ENCODE measurements at regions not wholly inside any gene's neighbourhood (a gene's known extent, or its start where the extent isn't known, plus 50 kb on each side); places are given as distances from the start of the nearest gene placed in this dataset.

- no peak for DNase-seq (ENCODE audit: low read depth, low spot score)
- TF ChIP-seq POLR2AphosphoS5 (IDR thresholded peaks at IDR 0.05; ENCODE audit: borderline replicate concordance, low read depth, low read length) (no peak), FOXP2 (optimal IDR thresholded peaks at IDR 0.05; ENCODE audit: control extremely low read depth, extremely low read length, insufficient read depth) (no peak), EZH2 (IDR thresholded peaks at IDR 0.05) (no peak)
- no peaks in the 10 kb centered on the region for H3K36me3 ChIP-seq (ENCODE audit: insufficient read depth, low read length)
- no peaks in the 10 kb centered on the region; the same call in 1 of the 2 replicates for H3K9me3 ChIP-seq (ENCODE audit: low read depth, low read length)
- no peak overlapping the region for H3K27ac ChIP-seq
- no peak overlapping the region for H3K9ac ChIP-seq (ENCODE audit: insufficient read length)
- H3K4me3 ChIP-seq: no peak overlapping the region
Observed at GRCh38 chr1:191993549-191993948, 164.7 kb upstream of the RGS18 start.

DNA sequence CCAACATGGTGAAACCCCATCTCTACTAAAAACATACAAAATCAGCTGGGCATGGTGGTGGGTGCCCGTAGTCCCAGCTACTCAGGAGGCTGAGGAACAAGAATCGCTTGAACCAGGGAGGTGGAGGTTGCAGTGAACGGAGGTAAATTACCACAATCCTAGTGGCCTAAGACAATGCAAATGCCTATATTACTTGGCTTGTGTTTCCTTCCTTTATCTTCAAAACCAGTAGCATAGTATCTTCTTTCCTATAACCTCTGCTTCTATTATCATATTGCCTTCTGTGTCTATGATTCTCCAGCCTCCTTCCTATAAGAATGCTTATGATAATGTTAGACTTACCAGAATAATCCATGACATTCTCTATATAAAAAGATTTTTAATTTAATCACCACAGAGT is 156.2 kb upstream of the RGS18 start:
- no peak overlapping the region for H3K27ac ChIP-seq
- no peak for DNase-seq (ENCODE audit: low read depth, low spot score)
- no peak overlapping the region for H3K9ac ChIP-seq (ENCODE audit: insufficient read length)
- H3K9me3 ChIP-seq (ENCODE audit: low read depth, low read length): no peaks in the 10 kb centered on the region; the same call in 1 of the 2 replicates
- TF ChIP-seq POLR2AphosphoS5 (IDR thresholded peaks at IDR 0.05; ENCODE audit: borderline replicate concordance, low read depth, low read length) (no peak), FOXP2 (optimal IDR thresholded peaks at IDR 0.05; ENCODE audit: control extremely low read depth, extremely low read length, insufficient read depth) (no peak), EZH2 (IDR thresholded peaks at IDR 0.05) (no peak)
- H3K36me3 ChIP-seq (ENCODE audit: insufficient read depth, low read length): peaks cover 6% of the 10 kb centered on the region; the same call in 1 of the 2 replicates
- no peak overlapping the region for H3K4me3 ChIP-seq

DNA sequence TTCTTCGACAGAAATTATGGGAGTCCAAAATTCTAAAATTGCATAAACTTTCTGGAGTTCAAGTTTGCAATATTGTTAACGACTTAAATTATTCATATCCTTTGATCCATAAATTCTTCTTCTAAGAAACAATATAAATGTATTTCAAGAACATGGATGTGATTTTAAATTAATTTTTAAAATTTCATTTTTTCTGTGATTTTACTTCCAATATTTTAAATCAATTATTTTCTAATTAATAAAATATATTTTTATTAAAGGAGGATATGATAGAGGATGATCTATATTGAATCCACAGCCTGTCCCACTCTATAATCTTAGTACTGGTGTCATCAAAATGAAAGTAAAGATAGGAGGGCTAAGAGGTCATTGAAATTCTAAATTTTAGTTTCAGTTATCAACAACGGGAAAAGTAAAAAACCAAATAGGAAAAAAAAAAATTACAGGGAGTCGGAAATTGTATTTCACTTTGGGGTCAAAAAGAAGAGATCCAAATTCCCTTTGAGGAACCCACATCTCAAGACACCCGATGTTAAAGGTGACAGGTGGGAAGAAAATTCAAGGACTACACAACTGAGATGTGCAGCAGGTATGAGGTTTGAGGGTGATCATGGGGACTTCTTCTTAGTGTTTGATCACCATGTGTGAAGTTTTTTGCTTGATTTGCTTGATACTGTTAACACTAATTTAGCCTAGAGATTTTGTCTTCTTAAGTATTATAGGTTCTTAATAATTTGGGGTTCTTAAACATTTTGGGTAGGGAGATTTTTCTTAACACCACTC is 154.8 kb upstream of the RGS18 start:
- H3K9ac ChIP-seq (ENCODE audit: insufficient read length): no peak overlapping the region
- H3K36me3 ChIP-seq (ENCODE audit: insufficient read depth, low read length): peaks cover 6% of the 10 kb centered on the region; the same call in 1 of the 2 replicates
- no peak for DNase-seq (ENCODE audit: low read depth, low spot score)
- no peaks in the 10 kb centered on the region; the same call in 1 of the 2 replicates for H3K9me3 ChIP-seq (ENCODE audit: low read depth, low read length)
- TF ChIP-seq EZH2 (IDR thresholded peaks at IDR 0.05) (no peak), POLR2AphosphoS5 (IDR thresholded peaks at IDR 0.05; ENCODE audit: borderline replicate concordance, low read depth, low read length) (no peak), FOXP2 (optimal IDR thresholded peaks at IDR 0.05; ENCODE audit: control extremely low read depth, extremely low read length, insufficient read depth) (no peak)
- no peak overlapping the region for H3K27ac ChIP-seq
- no peak overlapping the region for H3K4me3 ChIP-seq

GRCh38 chr1:192005976-192006375 is 152.3 kb upstream of the RGS18 start:
- Histone ChIP-seq H3K9ac (ENCODE audit: insufficient read length) (no peak overlapping the region), H3K27ac (peak overlapping the region; percentile 98), H3K4me3 (no peak overlapping the region), H3K9me3 (ENCODE audit: low read depth, low read length) (peaks cover 4% of the 10 kb centered on the region; the same call in 1 of the 2 replicates), H3K36me3 (ENCODE audit: insufficient read depth, low read length) (peaks cover 24% of the 10 kb centered on the region)
- DNase-seq (ENCODE audit: low read depth, low spot score): no peak
- TF ChIP-seq FOXP2 (optimal IDR thresholded peaks at IDR 0.05; ENCODE audit: control extremely low read depth, extremely low read length, insufficient read depth) (no peak), EZH2 (IDR thresholded peaks at IDR 0.05) (no peak), POLR2AphosphoS5 (IDR thresholded peaks at IDR 0.05; ENCODE audit: borderline replicate concordance, low read depth, low read length) (no peak)

DNA sequence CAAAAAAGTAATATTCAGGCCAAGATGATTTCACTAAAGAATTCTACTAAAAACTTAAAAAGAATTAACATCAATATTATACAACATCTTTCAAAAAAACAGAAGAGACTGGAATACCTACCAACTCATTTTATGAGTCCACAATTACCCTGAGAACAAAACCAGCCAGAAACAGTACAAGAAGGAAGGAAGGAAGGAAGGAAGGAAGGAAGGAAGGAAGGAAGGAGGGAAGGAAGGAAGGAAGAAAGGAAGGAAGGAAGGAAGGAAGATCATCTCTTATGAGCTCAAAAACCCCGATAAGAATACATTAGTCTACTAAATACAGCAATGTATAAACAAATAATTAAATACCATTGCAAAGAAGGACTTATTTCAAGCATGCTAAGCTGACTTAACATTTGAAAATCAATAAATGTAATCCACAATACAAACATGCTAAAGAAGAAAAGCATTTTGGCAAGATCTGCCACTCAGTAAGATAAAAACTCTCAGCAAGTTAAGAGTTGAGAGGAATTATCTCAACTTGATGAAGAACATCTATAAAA is 149.9 kb upstream of the RGS18 start:
- no peak overlapping the region for H3K4me3 ChIP-seq
- H3K9me3 ChIP-seq (ENCODE audit: low read depth, low read length): peaks cover 4% of the 10 kb centered on the region; the same call in 1 of the 2 replicates
- H3K9ac ChIP-seq (ENCODE audit: insufficient read length): no peak overlapping the region
- H3K27ac ChIP-seq: peak overlapping the region; percentile 98
- peak; percentile 87 for DNase-seq (ENCODE audit: low read depth, low spot score)
- peaks cover 24% of the 10 kb centered on the region for H3K36me3 ChIP-seq (ENCODE audit: insufficient read depth, low read length)
- TF ChIP-seq POLR2AphosphoS5 (IDR thresholded peaks at IDR 0.05; ENCODE audit: borderline replicate concordance, low read depth, low read length) (peak; percentile 71; the same call in 1 of the 2 replicates), FOXP2 (optimal IDR thresholded peaks at IDR 0.05; ENCODE audit: control extremely low read depth, extremely low read length, insufficient read depth) (no peak)

GRCh38 chr1:192010406-192010805 is 147.9 kb upstream of the RGS18 start:
- H3K36me3 ChIP-seq (ENCODE audit: insufficient read depth, low read length): peaks cover 24% of the 10 kb centered on the region
- DNase-seq (ENCODE audit: low read depth, low spot score): no peak
- no peak overlapping the region for H3K27ac ChIP-seq
- H3K9ac ChIP-seq (ENCODE audit: insufficient read length): no peak overlapping the region
- TF ChIP-seq POLR2AphosphoS5 (IDR thresholded peaks at IDR 0.05; ENCODE audit: borderline replicate concordance, low read depth, low read length) (no peak), FOXP2 (optimal IDR thresholded peaks at IDR 0.05; ENCODE audit: control extremely low read depth, extremely low read length, insufficient read depth) (no peak), EZH2 (IDR thresholded peaks at IDR 0.05) (no peak)
- H3K9me3 ChIP-seq (ENCODE audit: low read depth, low read length): peaks cover 4% of the 10 kb centered on the region; the same call in 1 of the 2 replicates
- H3K4me3 ChIP-seq: no peak overlapping the region

DNA sequence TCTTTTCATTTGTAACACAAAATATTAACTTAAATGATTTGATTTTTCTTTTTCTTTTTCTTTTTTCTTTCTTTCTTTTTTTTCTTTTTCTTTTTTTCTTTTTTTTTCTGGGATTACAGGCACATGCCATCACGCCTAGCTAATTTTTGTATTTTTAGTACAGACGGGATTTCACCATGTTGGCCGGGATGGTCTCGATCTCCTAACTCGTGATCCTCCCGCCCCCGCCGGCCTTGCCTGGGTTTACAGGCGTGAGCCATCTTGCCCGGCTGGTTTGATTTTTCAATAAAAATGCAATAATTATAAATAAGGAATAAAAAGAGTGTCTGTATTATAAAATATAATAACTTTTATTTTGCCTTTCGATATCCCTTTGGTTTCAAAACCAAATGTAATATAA is 146.7 kb upstream of the RGS18 start:
- no peak overlapping the region for H3K4me3 ChIP-seq
- no peak for DNase-seq (ENCODE audit: low read depth, low spot score)
- TF ChIP-seq EZH2 (IDR thresholded peaks at IDR 0.05): no peak
- TF ChIP-seq POLR2AphosphoS5 (IDR thresholded peaks at IDR 0.05; ENCODE audit: borderline replicate concordance, low read depth, low read length): no peak
- no peak for TF ChIP-seq FOXP2 (optimal IDR thresholded peaks at IDR 0.05; ENCODE audit: control extremely low read depth, extremely low read length, insufficient read depth)
- peaks cover 4% of the 10 kb centered on the region; the same call in 1 of the 2 replicates for H3K9me3 ChIP-seq (ENCODE audit: low read depth, low read length)
- peaks cover 18% of the 10 kb centered on the region for H3K36me3 ChIP-seq (ENCODE audit: insufficient read depth, low read length)
- no peak overlapping the region for H3K27ac ChIP-seq
- no peak overlapping the region for H3K9ac ChIP-seq (ENCODE audit: insufficient read length)

DNA sequence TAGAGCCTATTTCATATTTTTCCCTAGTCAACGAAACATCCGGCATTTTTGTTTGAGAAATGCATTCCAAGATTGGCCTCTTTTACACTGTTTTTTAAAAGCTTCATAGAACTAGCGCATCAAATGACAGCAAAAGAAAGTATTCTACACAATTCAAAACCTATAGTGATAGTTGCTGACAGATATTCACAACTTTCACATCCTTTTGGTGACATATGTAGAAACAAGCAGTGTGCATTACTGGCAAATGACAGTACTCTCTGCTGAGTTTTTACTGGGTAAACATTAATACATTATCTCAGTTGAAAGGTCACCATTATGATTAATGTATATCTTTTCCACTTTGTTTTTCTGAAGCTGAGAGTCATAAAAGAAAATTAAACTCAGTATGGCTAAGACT is 135.4 kb upstream of the RGS18 start:
- TF ChIP-seq POLR2AphosphoS5 (IDR thresholded peaks at IDR 0.05; ENCODE audit: borderline replicate concordance, low read depth, low read length): no peak
- TF ChIP-seq EZH2 (IDR thresholded peaks at IDR 0.05): no peak
- TF ChIP-seq FOXP2 (optimal IDR thresholded peaks at IDR 0.05; ENCODE audit: control extremely low read depth, extremely low read length, insufficient read depth): no peak
- Histone ChIP-seq H3K4me3 (no peak overlapping the region), H3K27ac (no peak overlapping the region), H3K9ac (ENCODE audit: insufficient read length) (no peak overlapping the region), H3K36me3 (ENCODE audit: insufficient read depth, low read length) (no peaks in the 10 kb centered on the region), H3K9me3 (ENCODE audit: low read depth, low read length) (no peaks in the 10 kb centered on the region)
- DNase-seq (ENCODE audit: low read depth, low spot score): no peak
